Peyer's patch (tissue), 4 donors: ENCODE measurements at regions not wholly inside any gene's neighbourhood (a gene's known extent, or its start where the extent isn't known, plus 50 kb on each side); places are given as distances from the start of the nearest gene placed in this dataset.

Experiments
- DNase-seq, 3 donors: peaks; one replicate each; pipeline ENCODE4 v3.0.0-alpha.2; 2017 to 2019
- H3K27ac ChIP-seq, 4 donors: fragments of 200-600 bp; sonication (generic); one replicate each; pipeline ENCODE4 v1.5.1; 2016 to 2019
- H3K27me3 ChIP-seq, 2 donors: fragments of 200-600 bp; sonication (generic); one replicate each; pipeline ENCODE4 v1.5.1; 2019
- H3K36me3 ChIP-seq, 3 donors: fragments of 200-600 bp; sonication (generic); one replicate each; pipeline ENCODE4 v1.5.1; 2016 to 2019
- H3K4me1 ChIP-seq, 4 donors: fragments of 200-600 bp; sonication (generic); one replicate each; pipeline ENCODE4 v1.5.1; 2016 to 2019
- H3K4me3 ChIP-seq, 4 donors: fragments of 200-600 bp; sonication (generic); 1 replicate in 3 of 4; 2 replicates in 1 of 4; pipeline ENCODE4 v1.5.1; 2016 to 2019; ENCODE audit warnings: mild to moderate bottlenecking in 1 of 4
- H3K9me3 ChIP-seq, 4 donors: fragments of 200-600 bp; sonication (generic); one replicate each; pipeline ENCODE4 v1.5.1; 2016 to 2019; ENCODE audit warnings: mild to moderate bottlenecking in 1 of 4
- CTCF ChIP-seq, 6 experiments: fragments of 450-650 bp in 4 of 6; fragments of 200-600 bp in 2 of 6; sonication (generic) in 1 of 6; IDR thresholded peaks; one replicate each; pipeline ENCODE4 v1.5.1; 2017 to 2019; ENCODE audit warnings: antibody characterized with exemption in 6 of 6, mild to moderate bottlenecking in 3 of 6, moderate library complexity in 1 of 6
- POLR2A ChIP-seq, 2 donors: fragments of 450-650 bp; IDR thresholded peaks; one replicate each; pipeline ENCODE4 v1.5.1; 2017; ENCODE audit warnings: antibody characterized with exemption in 2 of 2, mild to moderate bottlenecking in 2 of 2, moderate library complexity in 2 of 2

GRCh38 chr6:10309457-10310329 lies 105.2 kb downstream of the TFAP2A start:
- H3K4me3 ChIP-seq: no peak overlapping the region
- no peaks in the 10 kb centered on the region for H3K9me3 ChIP-seq
- no peak for TF ChIP-seq POLR2A (IDR thresholded peaks at IDR 0.05)
- TF ChIP-seq CTCF (IDR thresholded peaks at IDR 0.05): no peak
- H3K27me3 ChIP-seq: no peaks in the 10 kb centered on the region
- no peaks in the 10 kb centered on the region for H3K4me1 ChIP-seq
- no peak overlapping the region for H3K27ac ChIP-seq
- no peak for DNase-seq
- no peaks in the 10 kb centered on the region for H3K36me3 ChIP-seq

DNA sequence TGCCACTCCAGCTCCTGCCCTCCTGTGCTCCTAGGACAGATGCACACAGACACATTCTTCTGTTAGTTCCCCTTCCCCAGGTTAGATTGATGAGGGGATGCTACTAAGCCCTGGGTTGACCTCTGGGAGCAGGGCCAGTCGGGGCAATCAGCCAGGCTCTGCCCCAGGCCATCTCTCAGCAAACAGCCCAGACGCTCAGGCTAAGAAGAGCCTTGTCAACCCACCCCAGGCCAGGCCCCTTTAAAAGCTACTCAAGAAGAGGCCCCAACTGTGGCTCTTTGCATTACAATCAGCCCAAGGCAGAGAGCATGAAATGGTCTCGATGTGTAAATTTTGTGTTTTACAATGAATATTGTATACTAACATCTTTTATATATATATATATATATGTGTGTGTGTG lies 107.4 kb downstream of the TFAP2A start:
- Histone ChIP-seq H3K36me3 (no peaks in the 10 kb centered on the region), H3K9me3 (no peaks in the 10 kb centered on the region), H3K27me3 (no peaks in the 10 kb centered on the region), H3K27ac (no peak overlapping the region), H3K4me3 (no peak overlapping the region), H3K4me1 (no peaks in the 10 kb centered on the region)
- TF ChIP-seq CTCF (IDR thresholded peaks at IDR 0.05): no peak
- TF ChIP-seq POLR2A (IDR thresholded peaks at IDR 0.05): no peak
- no peak for DNase-seq

- Histone ChIP-seq H3K9me3 (no peaks in the 10 kb centered on the region), H3K27ac (no peak overlapping the region), H3K36me3 (no peaks in the 10 kb centered on the region), H3K4me1 (no peaks in the 10 kb centered on the region), H3K4me3 (no peak overlapping the region), H3K27me3 (no peaks in the 10 kb centered on the region)
- TF ChIP-seq POLR2A (IDR thresholded peaks at IDR 0.05) (no peak), CTCF (IDR thresholded peaks at IDR 0.05) (no peak)
- DNase-seq: no peak
These were observed 107.8 kb downstream of the TFAP2A start for GRCh38 chr6:10307028-10307427.

- no peak overlapping the region for H3K27ac ChIP-seq
- H3K9me3 ChIP-seq: no peaks in the 10 kb centered on the region
- TF ChIP-seq POLR2A (IDR thresholded peaks at IDR 0.05): no peak
- TF ChIP-seq CTCF (IDR thresholded peaks at IDR 0.05): no peak
- no peaks in the 10 kb centered on the region for H3K36me3 ChIP-seq
- H3K4me1 ChIP-seq: no peaks in the 10 kb centered on the region
- no peak for DNase-seq
- H3K27me3 ChIP-seq: no peaks in the 10 kb centered on the region
- no peak overlapping the region for H3K4me3 ChIP-seq
These were observed 109.0 kb downstream of the TFAP2A start for GRCh38 chr6:10305790-10306415.

GRCh38 chr6:10303608-10304506 lies 111.0 kb downstream of the TFAP2A start:
- Histone ChIP-seq H3K4me3 (no peak overlapping the region), H3K27ac (no peak overlapping the region), H3K36me3 (no peaks in the 10 kb centered on the region), H3K9me3 (no peaks in the 10 kb centered on the region), H3K27me3 (no peaks in the 10 kb centered on the region), H3K4me1 (no peaks in the 10 kb centered on the region)
- DNase-seq: no peak
- TF ChIP-seq POLR2A (IDR thresholded peaks at IDR 0.05) (no peak), CTCF (IDR thresholded peaks at IDR 0.05) (no peak)
